ENCODE measurements at regions not wholly inside any gene's neighbourhood (a gene's known extent, or its start where the extent isn't known, plus 50 kb on each side); places are given as distances from the start of the nearest gene placed in this dataset.

- no peaks in the 10 kb centered on the region for H3K79me2 ChIP-seq (ENCODE audit: control insufficient read depth, low read length)
- H3K4me1 ChIP-seq (ENCODE audit: control insufficient read depth, low read length) = peaks cover 9% of the 10 kb centered on the region
- H3K9me3 ChIP-seq (ENCODE audit: control insufficient read depth, insufficient read depth, low read length) = no peaks in the 10 kb centered on the region
- no peaks in the 10 kb centered on the region for H4K20me1 ChIP-seq (ENCODE audit: control insufficient read depth, insufficient read depth, low read depth, low read length)
- H3K4me3 ChIP-seq (ENCODE audit: low read length) = no peak overlapping the region
- no peak for TF ChIP-seq EZH2phosphoT487 (IDR thresholded peaks at IDR 0.05; ENCODE audit: borderline replicate concordance, low read length)
- H3K9me2 ChIP-seq (replicated peaks; ENCODE audit: control insufficient read depth, low read length) = no peaks in the 10 kb centered on the region
- H3F3A ChIP-seq (ENCODE audit: control insufficient read depth, insufficient read depth) = no peaks in the 10 kb centered on the region
- H3K36me3 ChIP-seq (ENCODE audit: control insufficient read depth, low read length) = no peaks in the 10 kb centered on the region
- no peak overlapping the region for H3K4me2 ChIP-seq (ENCODE audit: low read length)
- no peaks in the 10 kb centered on the region for H3K27me3 ChIP-seq (ENCODE audit: control insufficient read depth, low read length)
- H3K27ac ChIP-seq (ENCODE audit: low read depth, low read length) = no peak overlapping the region
Observed at GRCh38 chr2:8422450-8422800, 259.4 kb upstream of the ID2 start.

- Histone ChIP-seq H3K36me3 (ENCODE audit: control insufficient read depth, low read length) (no peaks in the 10 kb centered on the region), H3K9me2 (replicated peaks; ENCODE audit: control insufficient read depth, low read length) (no peaks in the 10 kb centered on the region), H4K20me1 (ENCODE audit: control insufficient read depth, insufficient read depth, low read depth, low read length) (no peaks in the 10 kb centered on the region), H3K9me3 (ENCODE audit: control insufficient read depth, insufficient read depth, low read length) (no peaks in the 10 kb centered on the region), H3F3A (ENCODE audit: control insufficient read depth, insufficient read depth) (no peaks in the 10 kb centered on the region), H3K79me2 (ENCODE audit: control insufficient read depth, low read length) (no peaks in the 10 kb centered on the region), H3K27me3 (ENCODE audit: control insufficient read depth, low read length) (no peaks in the 10 kb centered on the region), H3K4me1 (ENCODE audit: control insufficient read depth, low read length) (peaks cover 21% of the 10 kb centered on the region), H3K4me3 (ENCODE audit: low read length) (no peak overlapping the region), H3K4me2 (ENCODE audit: low read length) (no peak overlapping the region), H3K27ac (ENCODE audit: low read depth, low read length) (no peak overlapping the region)
- TF ChIP-seq EZH2phosphoT487 (IDR thresholded peaks at IDR 0.05; ENCODE audit: borderline replicate concordance, low read length) = no peak
- TF ChIP-seq CTCF (IDR thresholded peaks at IDR 0.05; ENCODE audit: low read depth, low read length, poor library complexity, severe bottlenecking) = no peak
Observed at GRCh38 chr2:8424997-8425900, 256.6 kb upstream of the ID2 start.

GRCh38 chr2:8426550-8426949 lies 255.3 kb upstream of the ID2 start:
- Histone ChIP-seq H3K27ac (ENCODE audit: low read depth, low read length) (no peak overlapping the region), H3K4me2 (ENCODE audit: low read length) (no peak overlapping the region), H3K9me3 (ENCODE audit: control insufficient read depth, insufficient read depth, low read length) (no peaks in the 10 kb centered on the region), H3K4me3 (ENCODE audit: low read length) (no peak overlapping the region), H4K20me1 (ENCODE audit: control insufficient read depth, insufficient read depth, low read depth, low read length) (no peaks in the 10 kb centered on the region), H3F3A (ENCODE audit: control insufficient read depth, insufficient read depth) (no peaks in the 10 kb centered on the region), H3K79me2 (ENCODE audit: control insufficient read depth, low read length) (no peaks in the 10 kb centered on the region), H3K4me1 (ENCODE audit: control insufficient read depth, low read length) (peaks cover 19% of the 10 kb centered on the region), H3K9me2 (replicated peaks; ENCODE audit: control insufficient read depth, low read length) (no peaks in the 10 kb centered on the region), H3K27me3 (ENCODE audit: control insufficient read depth, low read length) (no peaks in the 10 kb centered on the region), H3K36me3 (ENCODE audit: control insufficient read depth, low read length) (no peaks in the 10 kb centered on the region)
- TF ChIP-seq CTCF (IDR thresholded peaks at IDR 0.05; ENCODE audit: low read depth, low read length, poor library complexity, severe bottlenecking) (no peak), EZH2phosphoT487 (IDR thresholded peaks at IDR 0.05; ENCODE audit: borderline replicate concordance, low read length) (no peak)

GRCh38 chr2:8427211-8427610 lies 254.6 kb upstream of the ID2 start:
- Histone ChIP-seq H3K27ac (ENCODE audit: low read depth, low read length) (no peak overlapping the region), H3K9me3 (ENCODE audit: control insufficient read depth, insufficient read depth, low read length) (no peaks in the 10 kb centered on the region), H3F3A (ENCODE audit: control insufficient read depth, insufficient read depth) (no peaks in the 10 kb centered on the region), H3K4me3 (ENCODE audit: low read length) (no peak overlapping the region), H3K4me2 (ENCODE audit: low read length) (no peak overlapping the region), H4K20me1 (ENCODE audit: control insufficient read depth, insufficient read depth, low read depth, low read length) (no peaks in the 10 kb centered on the region), H3K4me1 (ENCODE audit: control insufficient read depth, low read length) (peaks cover 12% of the 10 kb centered on the region), H3K27me3 (ENCODE audit: control insufficient read depth, low read length) (no peaks in the 10 kb centered on the region), H3K79me2 (ENCODE audit: control insufficient read depth, low read length) (no peaks in the 10 kb centered on the region), H3K36me3 (ENCODE audit: control insufficient read depth, low read length) (no peaks in the 10 kb centered on the region), H3K9me2 (replicated peaks; ENCODE audit: control insufficient read depth, low read length) (no peaks in the 10 kb centered on the region)
- no peak for TF ChIP-seq EZH2phosphoT487 (IDR thresholded peaks at IDR 0.05; ENCODE audit: borderline replicate concordance, low read length)
- no peak for TF ChIP-seq CTCF (IDR thresholded peaks at IDR 0.05; ENCODE audit: low read depth, low read length, poor library complexity, severe bottlenecking)

Data from DOHH2 (cell line).